MM.1S (cell line): ENCODE measurements at regions not wholly inside any gene's neighbourhood (a gene's known extent, or its start where the extent isn't known, plus 50 kb on each side); places are given as distances from the start of the nearest gene placed in this dataset.

Experiments used
- EZH2 ChIP-seq: fragments of 300-600 bp; sonication (generic); optimal IDR thresholded peaks from 2 replicates; pipeline ENCODE3; 2017; ENCODE audit warnings: low read depth, mild to moderate bottlenecking, antibody characterized with exemption, low read length, mixed read lengths
- TF ChIP-seq, protein P1 (sequence below): fragments of 300-600 bp; sonication (generic); IDR thresholded peaks from 2 replicates; pipeline ENCODE4 v1.5.1; 2016; ENCODE audit warnings: antibody characterized with exemption, low read length, mixed read lengths

DNA sequence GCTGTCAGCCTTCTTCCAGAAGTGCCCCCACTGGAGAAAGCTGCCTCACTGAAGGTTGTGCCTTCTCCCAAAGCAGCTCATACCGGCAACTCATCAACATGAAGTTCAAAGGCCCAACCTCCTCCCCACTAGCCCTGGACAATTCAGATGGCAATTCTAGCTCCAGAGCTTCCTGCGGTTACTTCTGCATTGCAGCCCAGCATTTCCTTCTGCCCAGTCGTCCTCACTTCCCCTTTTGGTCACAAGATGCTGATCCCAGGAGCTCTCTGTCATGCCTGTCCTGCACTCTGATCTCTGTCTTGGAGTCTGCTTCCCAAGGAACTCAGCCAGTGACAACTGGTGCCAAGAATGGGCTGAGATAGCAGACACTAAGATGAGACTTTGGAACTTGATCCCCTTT is 178.2 kb upstream of the SOX9 start:
- TF ChIP-seq, protein P1, sequence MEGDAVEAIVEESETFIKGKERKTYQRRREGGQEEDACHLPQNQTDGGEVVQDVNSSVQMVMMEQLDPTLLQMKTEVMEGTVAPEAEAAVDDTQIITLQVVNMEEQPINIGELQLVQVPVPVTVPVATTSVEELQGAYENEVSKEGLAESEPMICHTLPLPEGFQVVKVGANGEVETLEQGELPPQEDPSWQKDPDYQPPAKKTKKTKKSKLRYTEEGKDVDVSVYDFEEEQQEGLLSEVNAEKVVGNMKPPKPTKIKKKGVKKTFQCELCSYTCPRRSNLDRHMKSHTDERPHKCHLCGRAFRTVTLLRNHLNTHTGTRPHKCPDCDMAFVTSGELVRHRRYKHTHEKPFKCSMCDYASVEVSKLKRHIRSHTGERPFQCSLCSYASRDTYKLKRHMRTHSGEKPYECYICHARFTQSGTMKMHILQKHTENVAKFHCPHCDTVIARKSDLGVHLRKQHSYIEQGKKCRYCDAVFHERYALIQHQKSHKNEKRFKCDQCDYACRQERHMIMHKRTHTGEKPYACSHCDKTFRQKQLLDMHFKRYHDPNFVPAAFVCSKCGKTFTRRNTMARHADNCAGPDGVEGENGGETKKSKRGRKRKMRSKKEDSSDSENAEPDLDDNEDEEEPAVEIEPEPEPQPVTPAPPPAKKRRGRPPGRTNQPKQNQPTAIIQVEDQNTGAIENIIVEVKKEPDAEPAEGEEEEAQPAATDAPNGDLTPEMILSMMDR, result no peak
- no peak for TF ChIP-seq EZH2
